GM20431 (cell line): ENCODE measurements at regions not wholly inside any gene's neighbourhood (a gene's known extent, or its start where the extent isn't known, plus 50 kb on each side); places are given as distances from the start of the nearest gene placed in this dataset.

Source experiments
- in situ Hi-C: fragments of 300-500 bp; cut with MseI, MboI; formaldehyde crosslinking; loops from one replicate; pipeline ENCODE4 v1.15.0; 2020; ENCODE audit warnings: low sequenced_read_pairs; ENCODE audit not compliant: unreplicated experiment

DNA sequence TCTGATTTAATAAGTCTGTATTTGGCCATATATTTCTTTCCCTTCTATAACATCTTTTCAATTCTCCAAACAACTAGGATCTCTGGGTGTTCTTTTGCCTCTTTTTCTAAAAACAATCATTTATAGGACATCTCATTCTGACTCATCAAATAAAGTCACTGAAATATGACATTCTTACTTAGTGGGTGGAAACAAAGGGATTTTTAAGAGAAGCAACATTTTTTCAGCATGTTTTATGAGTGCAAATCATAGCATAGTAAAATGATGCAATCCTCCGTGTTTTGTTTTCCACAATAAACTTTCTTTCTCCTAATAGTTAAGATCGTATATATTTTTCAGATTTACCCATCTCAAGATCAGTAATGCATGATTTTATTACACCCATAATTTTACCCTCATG, 179.8 kb downstream of the SPCS3 start:
- in situ Hi-C loops, result no loop called here

- in situ Hi-C loops, result no loop called here
These were observed 181.1 kb downstream of the SPCS3 start for GRCh38 chr4:176500894-176501293.

DNA sequence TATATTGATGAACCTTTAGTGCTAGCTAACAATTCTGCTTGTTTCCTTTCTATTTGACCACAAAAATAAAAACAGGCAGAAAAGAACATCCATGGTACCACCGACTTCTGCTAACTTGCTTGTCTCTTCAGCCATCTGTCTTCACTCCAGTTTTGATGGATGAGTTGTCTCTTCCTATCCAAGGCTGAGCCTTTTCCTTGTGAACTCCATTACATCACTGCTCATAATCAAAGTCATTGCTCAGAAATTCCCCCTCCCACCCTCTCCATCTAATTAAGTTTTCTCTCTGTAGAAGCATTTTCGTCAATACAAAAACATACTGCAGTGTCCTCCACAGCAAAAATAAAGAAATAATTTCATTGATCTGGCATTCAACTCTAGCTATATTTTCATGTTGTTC, 184.4 kb downstream of the SPCS3 start:
- in situ Hi-C loops, result no loop called here

- in situ Hi-C loops, result no loop called here
These were observed 188.2 kb downstream of the SPCS3 start for GRCh38 chr4:176507845-176508533.

DNA sequence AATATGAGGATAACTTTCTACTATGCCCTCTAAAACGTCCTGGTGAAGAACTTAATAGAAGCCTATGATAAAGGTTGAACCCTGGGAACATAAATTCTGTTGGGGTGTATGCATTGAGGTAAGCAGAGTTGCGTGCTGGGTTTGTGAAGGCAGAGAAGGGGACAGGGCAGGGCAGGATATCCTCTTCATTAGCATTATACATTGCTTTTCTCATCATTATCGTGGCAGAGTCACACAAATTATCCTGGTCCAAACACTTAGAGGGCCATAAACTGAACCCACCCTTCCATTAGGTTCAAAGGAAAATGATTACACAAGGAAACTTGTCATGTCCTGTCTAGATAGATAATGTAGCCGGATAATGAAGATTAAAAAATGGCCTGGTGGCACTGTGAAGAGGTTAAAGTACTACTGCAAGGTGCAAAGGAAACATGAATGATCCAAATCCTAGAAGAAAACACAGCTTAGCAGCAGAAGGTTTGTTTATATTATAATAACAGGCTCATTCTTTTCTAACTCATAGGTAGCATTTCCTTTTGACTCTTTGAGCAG, 189.1 kb downstream of the SPCS3 start:
- in situ Hi-C loops, result no loop called here

- in situ Hi-C loops, result no loop called here
These were observed 205.8 kb downstream of the SPCS3 start for GRCh38 chr4:176525576-176525975.

GRCh38 chr4:176526704-176527103, 206.9 kb downstream of the SPCS3 start:
- in situ Hi-C loops, result no loop called here

- in situ Hi-C loops, result no loop called here
These were observed 209.8 kb downstream of the SPCS3 start for GRCh38 chr4:176529574-176529973.

DNA sequence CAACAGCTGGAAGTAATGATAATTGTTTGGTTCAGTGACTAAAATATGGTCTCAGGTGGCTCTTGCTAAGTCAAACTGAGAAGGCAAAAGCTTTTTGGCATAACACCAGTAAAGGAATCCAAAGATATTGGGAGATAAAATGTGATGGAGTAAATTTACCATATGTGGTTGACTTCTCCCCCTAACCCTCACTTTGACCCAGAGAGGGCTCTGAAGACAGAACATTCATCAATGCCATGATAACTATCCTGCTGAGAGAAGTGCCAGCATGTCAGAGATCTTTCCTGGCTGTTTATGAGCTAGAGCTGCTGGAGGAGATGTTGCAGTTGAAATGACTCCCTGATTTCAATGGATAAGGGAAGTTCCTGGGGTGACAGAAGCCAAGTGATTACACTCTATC, 213.4 kb downstream of the SPCS3 start:
- in situ Hi-C loops, result no loop called here

- in situ Hi-C loops, result no loop called here
These were observed 214.8 kb downstream of the SPCS3 start for GRCh38 chr4:176534566-176534965.

DNA sequence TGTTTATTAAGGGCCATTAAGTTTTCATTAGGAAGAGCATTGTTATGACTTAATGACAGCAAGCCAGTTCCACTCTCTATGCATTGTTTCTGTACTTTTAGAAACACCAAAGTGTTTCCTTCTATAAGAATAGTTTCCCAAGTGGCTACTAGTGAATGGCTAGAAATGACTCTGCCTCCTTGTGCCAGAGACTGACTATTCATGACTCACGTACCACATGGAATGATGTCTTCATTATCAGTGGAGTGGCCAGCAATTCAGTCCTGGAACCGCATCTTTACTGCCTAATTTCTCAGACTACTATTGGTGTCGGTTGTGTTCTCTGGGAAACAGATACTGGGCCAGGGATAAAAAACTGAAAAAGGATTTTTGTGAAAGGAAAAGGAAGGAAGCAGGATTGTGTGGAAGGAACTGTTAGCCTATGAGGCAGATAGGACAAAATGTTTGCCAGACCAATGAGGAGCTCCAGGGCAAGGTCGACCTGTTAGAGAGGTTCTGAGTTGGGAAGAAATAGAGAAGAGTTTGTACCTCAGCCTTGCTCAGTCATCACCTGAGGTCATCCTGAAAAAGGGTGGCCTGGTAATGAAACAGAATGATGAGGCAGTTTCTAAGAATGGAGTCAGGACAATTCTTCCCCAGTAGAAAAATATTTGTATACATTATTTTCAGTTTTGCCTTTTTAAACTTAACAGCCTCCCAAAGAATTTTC, 218.6 kb downstream of the SPCS3 start:
- in situ Hi-C loops, result no loop called here

GRCh38 chr4:176539091-176539784, 219.5 kb downstream of the SPCS3 start:
- in situ Hi-C loops, result no loop called here

DNA sequence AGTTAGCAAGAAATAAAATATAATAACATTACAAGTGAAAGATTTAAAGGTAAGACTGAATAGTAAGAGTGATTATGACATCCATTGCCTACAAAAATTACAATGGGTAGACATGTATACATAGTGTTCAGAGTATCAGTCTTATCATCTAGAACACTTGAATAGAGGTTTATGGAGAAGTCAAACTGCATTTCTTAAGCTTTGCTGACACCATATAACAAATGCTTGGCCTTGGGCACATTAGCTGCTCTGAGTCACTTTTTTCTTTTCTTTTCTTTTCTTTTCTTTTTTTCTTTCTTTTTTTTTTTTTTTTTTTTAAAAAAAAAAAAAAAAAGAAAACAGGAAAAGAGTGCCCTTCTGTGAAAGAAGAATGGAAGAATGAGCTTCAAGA, 220.0 kb downstream of the SPCS3 start:
- in situ Hi-C loops, result no loop called here

- in situ Hi-C loops, result no loop called here
These were observed 221.0 kb downstream of the SPCS3 start for GRCh38 chr4:176540814-176541213.

- in situ Hi-C loops, result no loop called here
These were observed 226.1 kb downstream of the SPCS3 start for GRCh38 chr4:176545872-176546271.

DNA sequence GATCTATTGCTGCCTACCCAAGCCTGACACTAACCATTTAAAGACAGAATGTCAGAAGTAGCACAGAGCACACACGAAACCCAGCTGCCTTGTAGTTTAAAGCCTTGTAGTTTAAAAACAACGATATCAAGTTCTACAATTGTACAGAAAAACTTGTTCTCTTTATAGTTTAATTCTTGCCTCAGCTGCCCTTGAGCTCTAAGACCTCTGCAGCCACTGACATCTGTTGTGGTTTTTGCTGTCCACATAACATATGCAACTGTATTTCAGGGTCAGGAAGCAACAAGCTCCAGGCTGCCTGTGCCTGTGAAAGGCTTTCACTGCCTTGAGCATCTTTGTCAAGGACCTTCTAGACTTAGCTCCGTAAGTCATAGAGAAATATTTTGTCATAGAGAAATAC, 227.2 kb downstream of the SPCS3 start:
- in situ Hi-C loops, result no loop called here

- in situ Hi-C loops, result no loop called here
These were observed 228.8 kb downstream of the SPCS3 start for GRCh38 chr4:176548571-176548970.

GRCh38 chr4:176549161-176549865, 229.5 kb downstream of the SPCS3 start:
- in situ Hi-C loops, result no loop called here

DNA sequence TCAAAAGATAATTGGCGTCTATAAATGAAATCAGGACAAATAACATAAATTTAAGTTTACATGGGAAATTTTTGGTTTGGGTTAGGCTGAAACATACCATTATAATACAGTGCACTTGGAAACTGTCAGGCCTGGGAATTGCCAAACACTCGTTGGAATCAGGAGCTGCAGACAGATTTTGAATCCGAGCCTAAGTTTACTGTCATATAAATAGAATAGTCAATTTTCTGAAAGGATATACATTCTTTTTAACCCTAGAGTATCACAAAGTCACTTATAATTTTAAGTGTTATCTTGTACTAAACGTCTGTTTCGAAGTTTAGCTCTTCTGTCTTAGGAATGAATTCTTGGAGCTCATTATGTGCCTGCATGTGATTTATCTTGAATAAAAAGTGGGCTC, 234.1 kb downstream of the VEGFC start:
- in situ Hi-C loops, result no loop called here

GRCh38 chr4:176561368-176561767, 231.4 kb downstream of the VEGFC start:
- in situ Hi-C loops, result no loop called here
